MV-4-11 (cell line): ENCODE measurements at regions not wholly inside any gene's neighbourhood (a gene's known extent, or its start where the extent isn't known, plus 50 kb on each side); places are given as distances from the start of the nearest gene placed in this dataset.
"Not testable (repeated sequence)": the region's sequence is repeated elsewhere in the genome, so short reads cannot be mapped to it uniquely, and the experiment has no call there.

Experiments used
- DNase-seq: peaks from one replicate; lab custom pipeline; 2025; lab: John Stamatoyannopoulos, UW

DNA sequence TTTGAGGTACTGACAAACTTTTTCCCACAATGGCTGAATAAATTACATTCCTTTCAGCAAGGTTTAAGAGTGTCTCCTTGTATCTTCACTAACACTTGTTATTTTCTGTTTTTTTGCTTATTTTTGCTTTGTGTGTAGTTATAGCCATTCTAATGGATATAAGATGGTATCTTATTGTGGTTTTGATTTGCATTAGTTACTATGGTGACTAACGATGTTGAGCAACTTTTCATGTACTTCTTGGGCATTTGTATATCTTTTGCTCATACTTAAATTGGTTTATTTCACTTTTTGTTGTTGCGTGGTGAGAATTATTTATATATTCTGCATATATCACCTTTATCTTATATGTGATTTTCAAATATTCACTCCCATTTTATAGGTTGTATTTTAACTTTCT lies 79.9 kb upstream of the FSIP2 start:
- DNase-seq, result no peak

DNA sequence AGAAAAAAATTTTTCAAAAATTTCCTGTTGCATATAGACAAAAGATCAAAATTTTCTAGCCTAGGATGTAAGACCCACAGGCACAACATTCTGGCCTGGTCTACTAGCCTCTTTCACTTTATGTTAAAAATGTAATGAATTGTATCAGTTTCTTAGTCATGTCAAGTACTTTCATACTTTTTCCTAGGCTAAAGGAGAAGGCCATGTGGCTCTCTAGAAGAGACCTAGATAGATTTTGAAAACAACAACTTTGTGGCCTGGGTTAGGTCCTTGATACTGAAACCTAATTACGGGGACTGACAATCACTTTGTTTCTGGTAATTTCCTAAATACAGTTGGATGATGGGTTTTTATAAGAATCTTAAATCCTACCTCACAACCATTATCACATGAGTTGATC lies 74.8 kb upstream of the FSIP2 start:
- DNase-seq, result no peak

GRCh38 chr2:185664384-185664783 lies 74.2 kb upstream of the FSIP2 start:
- no peak for DNase-seq

- DNase-seq, result no peak
Observed at GRCh38 chr2:185665251-185665814, 73.3 kb upstream of the FSIP2 start.

- DNase-seq, result no peak
Observed at GRCh38 chr2:185667452-185667851, 71.2 kb upstream of the FSIP2 start.

DNA sequence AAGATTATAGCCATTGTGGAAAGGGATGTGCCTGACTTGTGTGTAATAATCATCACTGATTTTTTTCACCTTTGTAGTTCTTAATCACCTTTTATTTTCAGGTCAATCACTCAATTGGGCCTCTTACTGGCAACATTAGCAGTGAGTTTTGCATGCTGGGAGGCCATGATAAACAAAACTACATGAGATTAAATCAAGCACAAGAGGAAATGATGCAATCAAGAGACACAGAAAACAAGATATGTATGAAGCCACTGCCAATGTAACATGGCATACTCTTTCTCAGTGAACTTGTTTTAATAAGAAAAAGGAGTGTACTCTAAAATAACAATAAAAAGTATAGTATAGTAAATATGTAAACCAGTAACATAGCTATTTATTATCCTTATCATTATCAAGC lies 69.9 kb upstream of the FSIP2 start:
- no peak for DNase-seq

GRCh38 chr2:185674232-185674631 lies 64.4 kb upstream of the FSIP2 start:
- DNase-seq, result no peak

DNA sequence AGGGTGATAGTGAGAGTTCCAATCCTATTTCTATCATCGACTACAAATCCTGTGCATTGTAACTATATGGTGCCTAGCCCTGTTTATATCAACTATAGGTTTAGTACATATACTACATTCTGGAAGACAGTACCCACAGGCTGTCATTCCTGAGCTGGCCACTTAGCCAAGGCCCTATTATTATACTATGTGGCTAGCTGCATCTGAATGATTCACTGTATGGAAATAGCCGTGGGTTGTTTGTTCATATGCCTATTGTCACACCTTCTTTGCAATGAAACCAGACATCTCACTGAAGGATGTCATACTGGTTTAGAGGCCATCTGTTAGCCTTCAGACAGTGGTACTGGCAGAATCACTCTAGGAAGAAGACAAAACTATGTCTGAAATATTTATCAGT lies 62.3 kb upstream of the FSIP2 start:
- no peak for DNase-seq

DNA sequence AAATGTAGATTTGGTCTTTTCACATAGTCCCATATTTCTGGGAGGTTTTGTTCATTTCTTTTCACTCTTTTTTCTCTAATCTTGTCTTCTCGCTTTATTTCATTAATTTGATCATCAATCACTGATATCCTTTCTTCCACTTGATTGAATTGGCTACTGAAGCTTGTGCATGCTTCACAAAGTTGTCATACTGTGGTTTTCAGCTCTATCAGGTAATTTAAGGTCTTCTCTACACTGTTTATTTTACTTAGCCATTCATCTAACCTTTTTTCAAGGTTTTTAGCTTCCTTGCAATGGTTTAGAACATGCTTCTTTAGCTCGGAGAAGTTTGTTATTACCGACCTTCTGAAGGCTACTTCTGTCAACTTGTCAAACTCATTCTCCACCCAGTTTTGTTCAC lies 51.6 kb upstream of the FSIP2 start:
- not testable (repeated sequence) for DNase-seq

GRCh38 chr2:185687967-185688366 lies 50.6 kb upstream of the FSIP2 start:
- no peak for DNase-seq
